HCT116 (cell line): ENCODE measurements at regions not wholly inside any gene's neighbourhood (a gene's known extent, or its start where the extent isn't known, plus 50 kb on each side); places are given as distances from the start of the nearest gene placed in this dataset.

Experiments used
- ATAC-seq: fragments of 200-7000 bp; cut with Tn5 transposase; 2 replicates; pipeline ENCODE4 v1.9.1; 2020; ENCODE audit warnings: mild to moderate bottlenecking, moderate library complexity
- BruUV-seq: library from RNA; stranded (reverse); fragments of 400-500 nt; replicated peaks from 2 replicates; lab custom pipeline; 2021; lab: Mats Ljungman, UMichigan
- CTCF ChIA-PET: fragments of 300-600 bp; sonication (Branson Sonifier 250); formaldehyde crosslinking; loops from one replicate; lab custom pipeline; 2021; ENCODE audit warnings: antibody characterized with exemption; lab: Charles Lee
- POLR2A ChIA-PET: fragments of 300-600, 350-600 bp; sonication (Branson Sonifier 250); formaldehyde crosslinking; loops from one replicate; lab custom pipeline; 2021; ENCODE audit warnings: antibody characterized with exemption; lab: Charles Lee
- RAD21 ChIA-PET, 2 experiments: fragments of 300-600 bp; sonication (Branson Sonifier 250); formaldehyde crosslinking; loops; one replicate each; lab custom pipeline; 2023; ENCODE audit warnings: low total read pairs in 2 of 2; ENCODE audit not compliant: uncharacterized antibody in 2 of 2, unreplicated experiment in 2 of 2, low non-redundant PET in 1 of 2; lab: Charles Lee
- DNase-seq: peaks from one replicate; pipeline ENCODE4 v3.0.0-alpha.2; 2010; ENCODE audit warnings: low read depth, low spot score
- H2AFZ ChIP-seq: fragments of 200-600 bp; shearing (Covaris generic), sonication (generic); 2 replicates; pipeline ENCODE4 v1.6.1; 2017; ENCODE audit warnings: low read depth, mixed run types, mixed read lengths, antibody characterized with exemption, low read length; ENCODE audit not compliant: poor library complexity, severe bottlenecking
- H3K27ac ChIP-seq: 2 replicates; pipeline ENCODE4 v1.5.1; 2012; ENCODE audit warnings: low read depth, low read length
- H3K27me3 ChIP-seq: fragments of 200-600 bp; sonication (generic); 2 replicates; pipeline ENCODE4 v1.6.1; 2016; ENCODE audit warnings: mixed run types, low read length, mixed read lengths; ENCODE audit not compliant: insufficient read depth
- H3K36me3 ChIP-seq, 2 experiments: fragments of 200-500 bp in 1 of 2; fragments of 200-600 bp in 1 of 2; sonication (Bioruptor generic) in 1 of 2; sonication (generic) in 1 of 2; 2 replicates each; pipeline versions ENCODE4 v1.5.1 to v1.6.1; 2014 to 2016; ENCODE audit warnings: low read length in 2 of 2, inconsistent platforms in 1 of 2, mixed read lengths in 1 of 2, mixed run types in 1 of 2; ENCODE audit not compliant: insufficient read depth in 2 of 2, control insufficient read depth in 1 of 2
- H3K4me1 ChIP-seq, 2 experiments: fragments of 200-600 bp in 1 of 2; sonication (generic) in 1 of 2; 2 replicates each; pipeline versions ENCODE4 v1.5.1 to v1.6.1; 2012 to 2017; ENCODE audit warnings: low read length in 2 of 2, inconsistent platforms in 1 of 2, mild to moderate bottlenecking in 1 of 2, mixed read lengths in 1 of 2, mixed run types in 1 of 2, moderate library complexity in 1 of 2; ENCODE audit not compliant: insufficient read depth in 2 of 2, control insufficient read depth in 1 of 2
- H3K4me2 ChIP-seq: fragments of 200-600 bp; sonication (generic); 2 replicates; pipeline ENCODE4 v1.6.1; 2017; ENCODE audit warnings: mixed run types, low read length, mixed read lengths
- H3K4me3 ChIP-seq, 2 experiments: fragments of 200-600 bp in 1 of 2; sonication (generic) in 1 of 2; replicated peaks in 1 of 2; 2 replicates each; pipeline ENCODE4 v1.5.1; 2011 to 2016; ENCODE audit warnings: low read length in 2 of 2, control low read depth in 1 of 2, low read depth in 1 of 2, mild to moderate bottlenecking in 1 of 2, mixed read lengths in 1 of 2, mixed run types in 1 of 2
- H3K79me2 ChIP-seq: fragments of 200-600 bp; sonication (generic); 2 replicates; pipeline ENCODE4 v1.6.1; 2017; ENCODE audit warnings: mild to moderate bottlenecking, mixed run types, low read length, moderate library complexity, mixed read lengths; ENCODE audit not compliant: insufficient read depth
- H3K9ac ChIP-seq: fragments of 200-600 bp; sonication (generic); 2 replicates; pipeline ENCODE4 v1.6.1; 2016; ENCODE audit warnings: low read length, mixed read lengths
- H3K9me2 ChIP-seq: fragments of 200-600 bp; sonication (generic), shearing (Covaris generic); 2 replicates; pipeline ENCODE4 v1.6.1; 2017; ENCODE audit warnings: mixed run types, mild to moderate bottlenecking, moderate library complexity; ENCODE audit not compliant: insufficient read depth
- H3K9me3 ChIP-seq, 2 experiments: fragments of 200-500 bp in 1 of 2; fragments of 200-600 bp in 1 of 2; sonication (Bioruptor generic) in 1 of 2; sonication (generic) in 1 of 2; 2 replicates each; pipeline ENCODE4 v1.6.1; 2014 to 2017; ENCODE audit warnings: low read length in 2 of 2, mixed read lengths in 2 of 2, inconsistent platforms in 1 of 2, low read depth in 1 of 2, mild to moderate bottlenecking in 1 of 2, mixed run types in 1 of 2, moderate library complexity in 1 of 2; ENCODE audit not compliant: control insufficient read depth in 1 of 2, insufficient read depth in 1 of 2
- H4K20me1 ChIP-seq: fragments of 200-600 bp; sonication (generic), shearing (Covaris generic); 2 replicates; pipeline ENCODE4 v1.6.1; 2017; ENCODE audit warnings: mixed run types, mild to moderate bottlenecking, moderate library complexity; ENCODE audit not compliant: insufficient read depth
- CEBPB ChIP-seq: IDR thresholded peaks from 2 replicates; pipeline ENCODE4 v1.6.1; 2012; ENCODE audit warnings: low read depth
- EGR1 ChIP-seq: IDR thresholded peaks from 2 replicates; pipeline ENCODE4 v1.6.1; 2012; ENCODE audit warnings: low read depth
- EZH2 ChIP-seq: fragments of 200-600 bp; sonication (generic); IDR thresholded peaks from 2 replicates; pipeline ENCODE4 v1.6.1; 2017; ENCODE audit warnings: antibody characterized with exemption, mixed run types
- EZH2phosphoT487 ChIP-seq: fragments of 200-600 bp; IDR thresholded peaks from 2 replicates; pipeline ENCODE4 v1.6.1; 2018; ENCODE audit warnings: antibody characterized with exemption, borderline replicate concordance
- FOSL1 ChIP-seq: IDR thresholded peaks from 2 replicates; pipeline ENCODE4 v1.6.1; 2012; ENCODE audit warnings: low read depth
- POLR2A ChIP-seq: IDR thresholded peaks from 2 replicates; pipeline ENCODE4 v1.7.0; 2011; ENCODE audit warnings: borderline replicate concordance; ENCODE audit not compliant: insufficient read depth, insufficient read length; ENCODE audit errors: extremely low read depth
- POLR2AphosphoS5 ChIP-seq: IDR thresholded peaks from 2 replicates; pipeline ENCODE4 v1.6.1; 2011; ENCODE audit warnings: mild to moderate bottlenecking, low read depth, low read length, moderate library complexity
- RAD21 ChIP-seq: IDR thresholded peaks from 2 replicates; pipeline ENCODE4 v1.6.1; 2012; ENCODE audit warnings: low read depth, mild to moderate bottlenecking
- SIN3A ChIP-seq: IDR thresholded peaks from 2 replicates; pipeline ENCODE4 v1.6.1; 2012; ENCODE audit warnings: low read depth
- SP1 ChIP-seq: IDR thresholded peaks from 2 replicates; pipeline ENCODE4 v1.6.1; 2012; ENCODE audit warnings: low read depth
- SRF ChIP-seq: IDR thresholded peaks from 2 replicates; pipeline ENCODE4 v1.6.1; 2012; ENCODE audit warnings: low read depth
- TCF7L2 ChIP-seq: IDR thresholded peaks from 2 replicates; pipeline ENCODE4 v1.7.0; 2011; ENCODE audit warnings: borderline replicate concordance, inconsistent platforms; ENCODE audit not compliant: insufficient read depth, insufficient read length; ENCODE audit errors: extremely low read depth
- YY1 ChIP-seq: IDR thresholded peaks from 2 replicates; pipeline ENCODE4 v1.6.1; 2011; ENCODE audit warnings: low read length, low read depth, moderate library complexity, mild to moderate bottlenecking; ENCODE audit not compliant: insufficient replicate concordance; ENCODE audit errors: extremely low read depth
- ZFX ChIP-seq: fragments of 450-650 bp; IDR thresholded peaks from 2 replicates; pipeline ENCODE4 v1.6.1; 2017
- ZNF274 ChIP-seq: fragments of 200-500 bp; sonication (Bioruptor generic); IDR thresholded peaks from 2 replicates; pipeline ENCODE4 v1.6.1; 2014; ENCODE audit warnings: mild to moderate bottlenecking, low read depth, low read length, inconsistent platforms
- intact Hi-C: fragments of 100-400 bp; cut with micrococcal nuclease; formaldehyde crosslinking; loops from 2 replicates; pipeline ENCODE4 v1.10.0; 2022
- TF ChIP-seq, protein P1 (sequence below): IDR thresholded peaks from 2 replicates; pipeline ENCODE4 v1.6.1; 2012
- TF ChIP-seq, protein P2 (sequence below): IDR thresholded peaks from 2 replicates; pipeline ENCODE4 v1.6.1; 2012
- TF ChIP-seq, protein P3 (sequence below): IDR thresholded peaks from 2 replicates; pipeline ENCODE4 v1.6.1; 2011; ENCODE audit warnings: mild to moderate bottlenecking, low read length, moderate library complexity; ENCODE audit not compliant: insufficient replicate concordance; ENCODE audit errors: extremely low read depth
- TF ChIP-seq, protein P4 (sequence below), 3 experiments: fragments of 200-600 bp in 1 of 3; sonication (generic) in 1 of 3; IDR thresholded peaks in 2 of 3; conservative IDR thresholded peaks in 1 of 3; 2 replicates each; pipeline ENCODE4 v1.5.1; 2012 to 2017; ENCODE audit warnings: low read depth in 2 of 3, low read length in 2 of 3, antibody characterized with exemption in 1 of 3, borderline replicate concordance in 1 of 3, control low read depth in 1 of 3, mild to moderate bottlenecking in 1 of 3, mixed read lengths in 1 of 3, mixed run types in 1 of 3, moderate library complexity in 1 of 3; ENCODE audit not compliant: insufficient read depth in 1 of 3

DNA sequence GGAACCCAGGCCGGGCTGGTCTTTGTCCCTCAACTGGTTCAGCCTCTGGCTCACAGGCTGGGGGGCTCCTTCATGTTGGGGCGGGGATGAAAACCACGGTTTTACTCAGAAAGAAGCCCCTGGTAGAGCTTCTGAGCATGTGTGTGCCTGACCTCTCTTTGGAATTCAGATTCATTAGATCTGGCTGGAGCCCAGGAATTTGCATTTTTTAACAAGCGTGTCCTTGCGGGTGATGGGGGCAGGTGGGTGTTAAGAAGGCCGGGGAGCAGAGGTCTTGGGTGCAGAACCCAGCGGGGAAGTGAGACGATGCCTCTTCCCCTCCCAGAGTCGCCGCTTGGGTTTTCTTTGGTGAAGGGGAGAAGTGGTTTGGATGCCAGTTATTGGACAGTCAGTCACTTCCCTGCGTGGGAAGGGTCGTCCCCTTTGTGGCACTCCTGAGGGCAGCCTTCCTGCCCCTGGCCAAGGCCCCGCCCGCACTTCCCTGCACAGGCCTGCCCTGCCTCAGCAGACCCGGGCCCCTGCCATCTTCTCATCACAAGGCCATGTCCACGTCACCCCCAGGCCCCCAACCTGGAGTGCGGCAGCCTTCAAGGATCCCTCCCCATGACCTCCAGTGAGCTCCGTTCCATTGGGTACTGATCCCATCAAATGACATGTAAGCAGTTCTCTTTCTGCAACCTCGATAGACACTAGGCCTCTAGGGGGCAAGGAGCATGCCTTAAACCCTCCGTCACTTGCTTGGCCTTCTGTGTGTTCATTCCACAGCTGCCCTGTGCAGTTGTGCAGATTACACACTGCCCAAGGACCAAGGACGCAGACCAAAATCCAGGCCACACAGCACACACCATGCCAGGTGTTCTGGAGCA lies 177.7 kb upstream of the CIBAR2 start:
- CTCF ChIA-PET: interaction anchor here (2.1 kb wide), 1 partner anchor 38 kb away, joined by 6 read pairs; no protein-coding TSS in a partner anchor
- no peak for ATAC-seq
- no peaks in the 10 kb centered on the region for H3K36me3 ChIP-seq
- TF ChIP-seq CEBPB (no peak), SP1 (no peak), EZH2 (no peak), POLR2AphosphoS5 (no peak), POLR2A (no peak), EZH2phosphoT487 (no peak), ZNF274 (no peak), SIN3A (no peak), TCF7L2 (no peak), FOSL1 (no peak), SRF (no peak), YY1 (no peak), ZFX (no peak), EGR1 (no peak), RAD21 (no peak)
- TF ChIP-seq, protein P1, sequence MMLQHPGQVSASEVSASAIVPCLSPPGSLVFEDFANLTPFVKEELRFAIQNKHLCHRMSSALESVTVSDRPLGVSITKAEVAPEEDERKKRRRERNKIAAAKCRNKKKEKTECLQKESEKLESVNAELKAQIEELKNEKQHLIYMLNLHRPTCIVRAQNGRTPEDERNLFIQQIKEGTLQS: no peak
- TF ChIP-seq, protein P2, sequence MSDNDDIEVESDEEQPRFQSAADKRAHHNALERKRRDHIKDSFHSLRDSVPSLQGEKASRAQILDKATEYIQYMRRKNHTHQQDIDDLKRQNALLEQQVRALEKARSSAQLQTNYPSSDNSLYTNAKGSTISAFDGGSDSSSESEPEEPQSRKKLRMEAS: no peak
- TF ChIP-seq, protein P3, sequence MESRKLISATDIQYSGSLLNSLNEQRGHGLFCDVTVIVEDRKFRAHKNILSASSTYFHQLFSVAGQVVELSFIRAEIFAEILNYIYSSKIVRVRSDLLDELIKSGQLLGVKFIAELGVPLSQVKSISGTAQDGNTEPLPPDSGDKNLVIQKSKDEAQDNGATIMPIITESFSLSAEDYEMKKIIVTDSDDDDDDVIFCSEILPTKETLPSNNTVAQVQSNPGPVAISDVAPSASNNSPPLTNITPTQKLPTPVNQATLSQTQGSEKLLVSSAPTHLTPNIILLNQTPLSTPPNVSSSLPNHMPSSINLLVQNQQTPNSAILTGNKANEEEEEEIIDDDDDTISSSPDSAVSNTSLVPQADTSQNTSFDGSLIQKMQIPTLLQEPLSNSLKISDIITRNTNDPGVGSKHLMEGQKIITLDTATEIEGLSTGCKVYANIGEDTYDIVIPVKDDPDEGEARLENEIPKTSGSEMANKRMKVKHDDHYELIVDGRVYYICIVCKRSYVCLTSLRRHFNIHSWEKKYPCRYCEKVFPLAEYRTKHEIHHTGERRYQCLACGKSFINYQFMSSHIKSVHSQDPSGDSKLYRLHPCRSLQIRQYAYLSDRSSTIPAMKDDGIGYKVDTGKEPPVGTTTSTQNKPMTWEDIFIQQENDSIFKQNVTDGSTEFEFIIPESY: no peak
- TF ChIP-seq, protein P4, sequence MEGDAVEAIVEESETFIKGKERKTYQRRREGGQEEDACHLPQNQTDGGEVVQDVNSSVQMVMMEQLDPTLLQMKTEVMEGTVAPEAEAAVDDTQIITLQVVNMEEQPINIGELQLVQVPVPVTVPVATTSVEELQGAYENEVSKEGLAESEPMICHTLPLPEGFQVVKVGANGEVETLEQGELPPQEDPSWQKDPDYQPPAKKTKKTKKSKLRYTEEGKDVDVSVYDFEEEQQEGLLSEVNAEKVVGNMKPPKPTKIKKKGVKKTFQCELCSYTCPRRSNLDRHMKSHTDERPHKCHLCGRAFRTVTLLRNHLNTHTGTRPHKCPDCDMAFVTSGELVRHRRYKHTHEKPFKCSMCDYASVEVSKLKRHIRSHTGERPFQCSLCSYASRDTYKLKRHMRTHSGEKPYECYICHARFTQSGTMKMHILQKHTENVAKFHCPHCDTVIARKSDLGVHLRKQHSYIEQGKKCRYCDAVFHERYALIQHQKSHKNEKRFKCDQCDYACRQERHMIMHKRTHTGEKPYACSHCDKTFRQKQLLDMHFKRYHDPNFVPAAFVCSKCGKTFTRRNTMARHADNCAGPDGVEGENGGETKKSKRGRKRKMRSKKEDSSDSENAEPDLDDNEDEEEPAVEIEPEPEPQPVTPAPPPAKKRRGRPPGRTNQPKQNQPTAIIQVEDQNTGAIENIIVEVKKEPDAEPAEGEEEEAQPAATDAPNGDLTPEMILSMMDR (IDR thresholded peaks at IDR 0.05 in 2 of 3, conservative IDR thresholded peaks at IDR 0.05 in 1 of 3; ENCODE audit: borderline replicate concordance in 1 of 3, insufficient read depth in 1 of 3, low read depth in 2 of 3, low read length in 2 of 3): no peak

More for the DNA sequence above, 177.7 kb upstream of the CIBAR2 start:
- peaks cover 0 to 6% of the 10 kb centered on the region in 2 experiments; a peak in 1 of 4 replicates for H3K4me1 ChIP-seq
- no peak overlapping the region for H3K4me3 ChIP-seq
- H3K79me2 ChIP-seq: no peaks in the 10 kb centered on the region
- intact Hi-C loops: no loop called here
- H2AFZ ChIP-seq: no peak overlapping the region
- RAD21 ChIA-PET: no interaction called here
- H3K4me2 ChIP-seq: no peak overlapping the region
- H3K27ac ChIP-seq: no peak overlapping the region
- H3K9ac ChIP-seq: no peak overlapping the region
- no peak for DNase-seq
- POLR2A ChIA-PET: no interaction called here
- no peaks in the 10 kb centered on the region; the same call in 1 of the 2 replicates for H4K20me1 ChIP-seq
- H3K9me2 ChIP-seq: no peaks in the 10 kb centered on the region
- no TSS peak for BruUV-seq
- H3K27me3 ChIP-seq: no peaks in the 10 kb centered on the region
- H3K9me3 ChIP-seq: no peaks in the 10 kb centered on the region
